NCI-H510A (cell line): ENCODE measurements at regions not wholly inside any gene's neighbourhood (a gene's known extent, or its start where the extent isn't known, plus 50 kb on each side); places are given as distances from the start of the nearest gene placed in this dataset.

ENCODE experiments used
- DNase-seq: peaks from one replicate; lab custom pipeline; 2025; lab: John Stamatoyannopoulos, UW

GRCh38 chr18:5091741-5092140 is 105.3 kb downstream of the AKAIN1 start:
- no peak for DNase-seq

DNA sequence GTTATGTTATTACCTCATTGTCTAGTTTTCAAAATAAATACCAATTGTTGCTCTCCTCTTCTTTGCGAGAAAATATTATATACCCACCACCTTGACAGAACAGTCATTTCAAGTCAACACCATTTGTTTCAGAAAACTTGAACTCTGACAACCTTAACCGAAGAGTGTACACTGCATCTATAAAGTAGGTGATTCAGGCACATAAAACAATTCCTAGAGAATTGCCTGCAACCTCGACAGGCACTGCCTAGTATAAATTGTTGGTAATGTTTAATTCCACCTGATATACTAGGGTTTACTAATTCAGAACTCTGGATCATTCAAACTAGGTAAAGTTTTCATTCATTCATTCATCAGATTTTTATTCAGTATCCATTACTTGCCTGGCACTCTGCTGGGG is 121.8 kb downstream of the AKAIN1 start:
- DNase-seq: no peak

DNA sequence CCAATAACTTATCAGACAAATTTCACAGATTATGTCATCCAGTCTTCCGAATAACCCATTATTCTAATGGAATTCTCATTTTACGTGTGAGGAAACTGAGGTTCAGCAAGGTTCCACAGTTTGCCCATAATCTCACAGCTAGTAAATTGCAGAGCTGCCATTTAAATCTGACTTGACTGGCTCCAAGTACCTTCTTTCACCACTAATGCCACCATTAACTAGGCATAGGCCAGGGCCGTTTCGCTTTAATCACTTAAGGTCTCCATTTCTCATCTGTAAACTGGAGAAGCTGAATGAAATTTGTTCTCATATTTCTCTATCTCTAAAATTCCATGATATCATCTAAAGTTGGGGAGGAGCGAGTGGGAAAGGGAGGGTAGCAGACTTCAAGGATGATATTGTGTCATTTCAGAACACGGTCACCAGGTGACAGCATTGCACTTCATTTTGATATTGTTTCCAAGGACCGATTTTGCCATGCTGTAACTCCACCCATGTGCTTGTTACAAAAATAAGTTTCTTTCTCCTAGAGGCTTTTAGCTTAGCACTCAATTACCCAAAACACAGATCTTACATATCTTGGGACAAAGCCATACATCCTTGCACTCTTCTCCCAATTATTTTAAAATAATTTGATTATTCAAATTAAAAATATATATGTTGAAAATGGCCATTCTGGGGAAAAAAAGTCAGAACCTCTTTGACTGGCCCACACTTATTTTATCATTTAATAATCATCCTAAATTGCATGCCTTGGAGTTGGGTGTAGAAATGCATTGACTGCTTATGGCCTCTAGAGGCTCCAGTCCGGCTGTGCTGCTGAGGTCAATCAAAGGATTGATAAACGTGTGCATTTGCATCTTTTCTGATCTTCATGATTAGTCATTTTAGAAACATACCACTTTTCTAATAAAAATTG is 123.8 kb downstream of the AKAIN1 start:
- DNase-seq: peak; percentile 41

GRCh38 chr18:5068851-5069250 is 128.2 kb downstream of the AKAIN1 start:
- DNase-seq: no peak

DNA sequence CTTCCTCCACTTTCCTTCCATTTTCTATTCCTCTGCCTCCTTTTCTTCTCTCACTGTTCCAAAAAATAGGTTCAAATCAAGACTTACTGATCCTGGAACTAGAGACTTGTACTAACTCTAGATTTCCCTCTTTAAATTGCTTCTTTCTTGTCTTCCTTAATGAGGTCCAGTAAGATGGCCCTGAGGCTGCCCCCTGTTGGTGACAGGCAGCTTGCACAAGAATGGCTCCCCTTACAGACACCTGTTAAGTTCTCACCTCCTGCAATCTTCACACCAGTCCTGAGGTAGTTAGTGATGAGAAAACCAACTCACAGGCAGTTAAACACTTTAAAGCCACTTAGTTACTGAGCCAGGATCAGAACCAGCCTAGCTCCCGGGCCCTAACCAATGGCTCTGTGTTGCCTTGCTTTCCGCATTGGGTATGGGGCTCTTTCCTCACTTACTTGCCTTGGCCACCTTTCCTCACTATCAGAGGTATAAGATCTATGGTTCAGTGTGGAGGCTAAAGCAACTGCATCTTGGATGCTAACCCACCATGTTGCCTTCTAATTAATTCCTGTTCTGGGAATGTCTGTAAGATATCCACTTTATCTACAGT is 130.6 kb downstream of the AKAIN1 start:
- no peak for DNase-seq

DNA sequence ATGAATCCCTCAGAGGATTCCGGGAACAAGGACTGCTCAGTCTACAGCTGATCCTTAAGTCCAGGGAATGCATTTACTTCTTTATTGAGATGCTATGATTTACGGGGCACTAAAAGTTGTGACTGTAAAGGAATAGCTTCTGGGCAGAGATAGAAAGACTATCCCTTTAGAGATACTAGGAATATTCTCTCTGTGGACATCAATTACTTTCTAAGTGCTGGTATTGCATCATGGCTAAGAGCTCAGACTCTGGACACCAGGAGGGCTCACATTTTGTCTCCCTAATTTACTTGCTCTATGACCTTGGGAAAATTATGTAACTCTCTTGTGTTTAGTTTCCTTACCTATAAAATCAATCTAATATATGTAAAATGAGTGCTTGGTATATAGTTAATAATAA is 131.4 kb downstream of the AKAIN1 start:
- DNase-seq: no peak

- DNase-seq: no peak
These were observed 132.2 kb downstream of the AKAIN1 start for GRCh38 chr18:5064841-5065370.

DNA sequence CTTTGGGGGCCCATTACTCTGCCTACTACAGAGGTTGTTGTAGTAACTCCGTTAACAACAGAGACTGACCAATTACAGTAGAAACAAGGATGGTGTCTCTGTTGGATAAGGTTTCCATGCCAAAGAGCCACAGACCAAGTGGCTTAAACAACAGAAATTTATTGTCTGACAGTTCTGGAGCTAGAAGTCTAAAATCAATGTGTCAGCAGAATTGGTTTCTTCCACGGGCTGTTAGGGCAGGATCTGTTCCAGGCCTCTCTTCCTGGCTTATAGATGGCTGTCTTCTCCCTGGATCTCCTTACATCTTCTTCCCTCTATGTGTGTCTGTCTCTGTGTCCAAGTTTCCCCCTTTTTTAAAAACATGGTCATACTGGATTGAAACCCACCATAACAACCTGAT is 135.3 kb downstream of the AKAIN1 start:
- no peak for DNase-seq

DNA sequence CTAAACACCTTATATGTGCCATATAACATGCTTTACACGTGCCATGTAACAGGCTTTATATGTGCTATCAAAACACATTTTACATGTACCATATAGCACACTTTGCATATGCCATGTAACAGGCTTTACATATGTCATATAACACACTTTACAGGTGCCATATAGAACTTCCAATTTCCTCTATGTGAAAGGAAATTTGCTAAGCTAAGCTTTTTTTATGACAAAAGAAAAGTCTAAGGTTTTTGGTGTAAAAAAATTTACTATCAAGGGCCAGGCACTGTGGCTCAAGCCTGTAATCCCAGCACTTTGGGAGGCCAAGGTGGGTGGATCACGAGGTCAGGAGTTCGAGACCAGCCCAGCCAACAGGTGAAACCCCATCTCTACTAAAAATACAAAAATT is 136.5 kb downstream of the AKAIN1 start:
- no peak for DNase-seq

DNA sequence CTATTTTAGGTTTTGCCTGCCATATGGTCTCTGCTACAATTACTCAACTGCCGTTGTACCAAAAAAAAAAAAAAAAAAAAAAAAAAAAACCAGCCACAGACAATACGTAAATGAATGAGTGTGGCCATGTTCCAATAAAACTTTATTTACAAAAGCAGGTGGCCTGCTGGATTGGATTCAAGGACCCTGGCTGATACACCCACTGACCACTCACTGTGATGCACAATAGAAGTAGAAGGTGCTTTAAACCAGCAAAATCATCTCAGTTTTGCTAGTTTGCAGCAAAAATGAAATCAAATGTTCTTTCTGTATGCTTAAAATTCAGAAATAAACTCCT is 137.4 kb downstream of the AKAIN1 start:
- DNase-seq: no peak

DNA sequence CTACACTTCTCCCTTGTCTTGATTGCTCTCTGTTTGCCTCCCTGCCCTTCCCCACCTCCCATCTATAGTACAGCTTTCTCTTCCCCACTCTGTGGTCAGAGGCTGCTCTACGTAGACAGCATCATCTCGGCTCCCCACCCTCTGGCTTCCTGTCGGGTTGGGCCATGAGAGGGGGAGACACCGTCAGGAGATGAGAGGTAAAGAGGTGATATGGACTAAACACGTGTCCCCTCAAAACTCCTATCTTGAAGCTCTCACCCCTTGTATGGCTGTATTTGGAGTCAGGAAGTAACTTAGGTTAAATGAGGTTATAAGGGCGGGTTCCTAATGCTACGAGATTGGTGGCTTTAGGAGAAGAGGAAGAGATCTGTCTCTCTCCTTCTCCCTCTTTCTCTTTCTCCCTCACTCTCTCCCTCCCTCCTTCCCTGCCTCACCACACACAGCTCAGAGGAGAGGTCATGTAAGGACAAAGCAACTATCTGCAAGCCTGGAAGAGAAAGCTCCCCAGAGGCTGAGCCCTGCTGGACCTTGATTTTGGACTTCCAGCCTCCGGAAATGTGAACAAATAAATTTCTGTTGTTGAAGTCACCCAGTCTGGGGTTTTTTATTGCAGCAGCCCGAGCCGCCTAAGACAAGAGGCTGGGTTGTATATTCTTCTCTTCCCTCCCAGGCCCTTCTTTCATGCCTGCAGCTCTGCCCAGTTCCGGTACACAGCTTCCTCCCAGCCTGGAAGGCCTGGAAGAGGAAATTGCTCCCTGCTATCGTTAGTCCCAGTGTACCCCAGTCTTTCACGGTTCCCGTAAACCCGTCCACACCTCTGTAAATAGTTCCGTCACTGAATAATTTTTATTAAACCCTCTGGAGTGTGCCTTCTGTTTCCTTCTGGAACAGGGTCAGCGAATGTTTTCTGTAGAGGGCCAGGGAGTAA is 138.0 kb downstream of the AKAIN1 start:
- no peak for DNase-seq

- peak; percentile 81 for DNase-seq
These were observed 139.4 kb downstream of the AKAIN1 start for GRCh38 chr18:5057386-5058348.

- no peak for DNase-seq
These were observed 144.6 kb downstream of the AKAIN1 start for GRCh38 chr18:5052491-5052890.

- DNase-seq: no peak
These were observed 145.8 kb downstream of the AKAIN1 start for GRCh38 chr18:5051207-5051606.

DNA sequence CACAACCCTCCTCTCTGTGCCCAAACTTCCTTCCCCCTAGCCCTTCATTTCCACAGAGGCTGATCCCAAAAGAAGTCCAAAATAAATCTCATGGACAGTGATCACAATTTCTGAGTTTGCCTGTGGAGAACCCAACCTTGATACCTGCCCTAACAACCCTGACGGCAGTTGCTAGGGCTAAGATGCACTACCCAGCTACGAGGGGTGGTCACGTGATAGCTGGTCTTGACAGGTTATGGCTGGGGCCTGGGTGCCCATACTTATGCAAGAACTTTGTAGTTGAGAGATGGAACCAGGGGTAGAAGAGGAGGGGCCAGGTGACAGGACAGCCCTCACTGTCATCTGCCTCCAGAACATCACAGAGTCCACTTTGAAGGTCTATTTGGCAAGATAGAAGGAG is 147.9 kb downstream of the AKAIN1 start:
- DNase-seq: no peak

DNA sequence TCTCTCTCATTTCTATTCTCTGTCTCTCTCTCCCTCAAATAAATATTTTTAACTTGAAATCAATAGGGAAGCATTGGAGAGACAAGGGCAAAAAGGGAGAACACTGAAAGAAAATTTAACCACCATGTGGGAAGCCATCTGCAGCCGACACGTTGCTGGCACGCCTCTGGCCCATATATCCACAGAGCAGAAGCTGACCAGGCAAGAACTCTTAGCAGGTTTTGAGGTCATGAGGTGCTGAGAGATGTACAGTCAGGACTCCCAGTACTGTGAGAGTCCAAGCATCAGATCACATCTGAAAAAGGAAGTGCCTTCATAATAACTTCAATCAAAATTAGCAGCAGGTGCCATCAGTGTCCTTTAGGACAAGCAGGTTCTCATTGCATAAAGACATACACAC is 156.6 kb downstream of the AKAIN1 start:
- no peak for DNase-seq

DNA sequence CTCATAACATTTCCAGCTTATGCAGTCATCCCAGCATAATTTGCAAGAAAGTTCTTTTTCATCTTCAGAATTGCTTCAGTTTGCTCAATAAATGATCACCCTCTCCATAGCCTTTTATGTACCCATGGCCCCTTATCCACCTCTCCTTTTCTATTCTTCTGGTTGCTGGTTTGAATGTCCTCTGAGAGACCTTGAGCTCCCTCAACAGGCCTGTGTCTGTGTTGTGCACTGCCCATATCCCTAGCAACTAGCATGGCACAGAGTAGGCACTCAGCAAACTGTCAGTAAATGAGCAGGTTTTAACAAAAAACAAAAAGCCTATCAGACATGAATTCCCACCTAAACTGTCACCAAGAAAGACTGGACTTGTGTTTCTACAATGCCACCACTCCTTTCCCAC is 160.5 kb downstream of the AKAIN1 start:
- DNase-seq: no peak

DNA sequence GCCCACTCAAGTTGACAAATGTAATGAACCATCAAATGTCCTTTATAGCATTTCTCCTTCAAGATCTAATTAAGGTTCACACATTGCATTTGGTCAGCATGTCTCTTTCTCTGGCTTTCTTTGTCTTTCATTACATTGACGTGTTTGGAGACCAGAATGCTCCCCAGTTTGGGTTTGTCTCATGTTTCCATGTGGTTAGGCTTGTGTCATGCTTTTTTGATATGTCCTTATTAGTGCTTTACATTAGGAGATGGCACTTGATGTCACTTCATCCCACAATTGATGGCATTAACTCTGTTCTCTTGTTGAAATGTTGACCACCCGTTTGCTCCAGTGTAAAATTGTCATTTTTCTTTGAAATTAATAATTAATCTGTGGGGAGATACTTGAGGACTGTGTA is 165.8 kb downstream of the AKAIN1 start:
- no peak for DNase-seq

GRCh38 chr18:5030636-5031035 is 166.4 kb downstream of the AKAIN1 start:
- no peak for DNase-seq

DNA sequence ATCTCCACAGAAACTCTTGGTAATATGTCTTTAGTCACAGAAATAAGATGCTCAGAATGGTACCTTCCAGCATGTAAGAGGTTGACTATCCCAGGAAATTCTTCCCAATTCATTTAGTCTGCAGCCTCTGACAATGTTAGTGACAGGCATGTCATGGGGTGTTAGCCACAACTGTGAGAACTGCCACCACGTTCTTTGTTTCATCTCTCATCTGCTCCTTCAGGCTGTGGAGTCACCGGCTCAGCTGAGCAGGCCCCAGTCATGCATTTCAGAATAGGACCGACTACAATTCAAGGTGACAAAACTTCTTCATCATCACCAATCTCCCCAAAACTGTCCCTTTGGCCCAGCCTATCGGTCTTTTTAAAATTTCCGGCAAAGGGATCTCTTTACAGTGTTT is 167.5 kb downstream of the AKAIN1 start:
- DNase-seq: no peak

DNA sequence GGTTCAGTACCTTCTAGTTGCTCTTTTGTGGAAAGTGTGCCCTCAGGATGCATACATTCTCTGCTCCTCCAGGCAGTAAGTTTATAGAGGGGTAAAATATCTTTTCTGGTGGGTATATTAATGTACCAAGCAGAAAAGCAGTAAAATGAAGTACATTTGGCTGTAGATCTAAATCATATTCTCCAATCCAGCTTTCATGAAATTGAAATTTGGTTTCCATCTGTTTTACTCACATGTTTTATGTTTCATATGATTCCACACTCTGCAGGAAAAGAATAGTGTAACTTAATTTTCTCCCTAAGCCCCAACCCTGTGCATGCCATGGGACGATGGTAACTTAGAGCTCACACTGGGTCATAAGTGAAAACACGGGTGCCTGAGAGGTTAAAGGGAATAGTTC is 172.3 kb downstream of the AKAIN1 start:
- DNase-seq: no peak
